DMS53 (cell line): ENCODE measurements at regions not wholly inside any gene's neighbourhood (a gene's known extent, or its start where the extent isn't known, plus 50 kb on each side); places are given as distances from the start of the nearest gene placed in this dataset.
"Not testable (repeated sequence)": the region's sequence is repeated elsewhere in the genome, so short reads cannot be mapped to it uniquely, and the experiment has no call there.

Experiments
- DNase-seq: peaks from one replicate; lab custom pipeline; 2025; lab: John Stamatoyannopoulos, UW

- no peak for DNase-seq
Observed at GRCh38 chr1:172754609-172755008, 95.7 kb downstream of the FASLG start.

- no peak for DNase-seq
Observed at GRCh38 chr1:172755099-172755498, 96.2 kb downstream of the FASLG start.

GRCh38 chr1:172756024-172756423 lies 97.1 kb downstream of the FASLG start:
- DNase-seq = no peak

GRCh38 chr1:172758259-172758658 lies 99.4 kb downstream of the FASLG start:
- no peak for DNase-seq

- DNase-seq = no peak
Observed at GRCh38 chr1:172760121-172760520, 101.2 kb downstream of the FASLG start.

GRCh38 chr1:172761581-172762486 lies 102.9 kb downstream of the FASLG start:
- DNase-seq = no peak

GRCh38 chr1:172763057-172763456 lies 104.2 kb downstream of the FASLG start:
- DNase-seq = no peak

GRCh38 chr1:172764378-172764777 lies 105.5 kb downstream of the FASLG start:
- DNase-seq = peak; percentile 17

- DNase-seq = no peak
Observed at GRCh38 chr1:172766462-172766861, 107.6 kb downstream of the FASLG start.

GRCh38 chr1:172770071-172770470 lies 111.2 kb downstream of the FASLG start:
- DNase-seq = no peak

- no peak for DNase-seq
Observed at GRCh38 chr1:172774561-172774960, 115.7 kb downstream of the FASLG start.

- DNase-seq = no peak
Observed at GRCh38 chr1:172775606-172776005, 116.7 kb downstream of the FASLG start.

GRCh38 chr1:172776071-172776470 lies 117.2 kb downstream of the FASLG start:
- no peak for DNase-seq

- DNase-seq = no peak
Observed at GRCh38 chr1:172777767-172778166, 118.9 kb downstream of the FASLG start.

- DNase-seq = no peak
Observed at GRCh38 chr1:172778456-172779455, 119.9 kb downstream of the FASLG start.

GRCh38 chr1:172779491-172779890 lies 120.6 kb downstream of the FASLG start:
- DNase-seq = no peak

GRCh38 chr1:172781513-172782140 lies 122.7 kb downstream of the FASLG start:
- DNase-seq = no peak

- no peak for DNase-seq
Observed at GRCh38 chr1:172789840-172790239, 130.9 kb downstream of the FASLG start.

- DNase-seq = no peak
Observed at GRCh38 chr1:172790245-172790644, 131.3 kb downstream of the FASLG start.

GRCh38 chr1:172793823-172794222 lies 134.9 kb downstream of the FASLG start:
- DNase-seq = no peak

GRCh38 chr1:172795741-172796140 lies 136.8 kb downstream of the FASLG start:
- DNase-seq = no peak

- DNase-seq = not testable (repeated sequence)
Observed at GRCh38 chr1:172799804-172800203, 140.9 kb downstream of the FASLG start.
